COLO668 (cell line): ENCODE measurements at regions not wholly inside any gene's neighbourhood (a gene's known extent, or its start where the extent isn't known, plus 50 kb on each side); places are given as distances from the start of the nearest gene placed in this dataset.

Experiments used
- DNase-seq: peaks from one replicate; lab custom pipeline; 2025; ENCODE audit not compliant: unreplicated experiment; lab: John Stamatoyannopoulos, UW

DNA sequence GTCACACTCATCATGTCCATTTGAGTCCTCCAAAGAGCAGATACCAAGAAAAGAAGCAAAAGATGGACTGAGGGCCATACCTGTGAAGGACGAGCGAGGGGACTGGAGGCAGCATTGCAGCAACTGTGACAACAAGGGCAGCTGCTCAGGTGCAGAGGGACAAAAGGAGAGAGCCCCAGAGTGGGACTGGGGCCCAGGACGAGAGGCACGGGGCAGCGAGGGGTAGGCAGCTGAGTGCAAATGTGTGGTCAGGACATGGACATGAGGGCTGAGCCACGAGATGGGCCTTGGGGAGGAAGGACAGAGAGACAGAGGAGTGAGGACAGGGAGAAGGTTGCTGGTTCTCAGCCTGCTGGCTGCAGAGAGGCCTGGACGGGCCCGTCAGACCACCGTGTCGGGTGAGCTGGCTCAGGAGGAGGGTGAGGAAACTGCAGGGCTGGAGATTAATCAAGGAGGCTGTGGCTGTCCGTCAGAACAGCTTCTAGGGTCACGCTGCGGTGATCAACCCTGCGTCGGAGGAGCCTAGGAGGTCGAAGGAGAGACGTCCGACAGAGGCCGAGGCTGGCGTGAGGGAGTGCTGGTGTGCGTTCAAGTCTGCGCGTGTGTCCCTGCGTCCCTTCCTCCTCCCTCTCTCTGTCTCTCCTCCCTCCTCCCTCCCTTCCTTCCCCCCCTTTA lies 206.8 kb upstream of the HDAC4 start:
- no peak for DNase-seq

DNA sequence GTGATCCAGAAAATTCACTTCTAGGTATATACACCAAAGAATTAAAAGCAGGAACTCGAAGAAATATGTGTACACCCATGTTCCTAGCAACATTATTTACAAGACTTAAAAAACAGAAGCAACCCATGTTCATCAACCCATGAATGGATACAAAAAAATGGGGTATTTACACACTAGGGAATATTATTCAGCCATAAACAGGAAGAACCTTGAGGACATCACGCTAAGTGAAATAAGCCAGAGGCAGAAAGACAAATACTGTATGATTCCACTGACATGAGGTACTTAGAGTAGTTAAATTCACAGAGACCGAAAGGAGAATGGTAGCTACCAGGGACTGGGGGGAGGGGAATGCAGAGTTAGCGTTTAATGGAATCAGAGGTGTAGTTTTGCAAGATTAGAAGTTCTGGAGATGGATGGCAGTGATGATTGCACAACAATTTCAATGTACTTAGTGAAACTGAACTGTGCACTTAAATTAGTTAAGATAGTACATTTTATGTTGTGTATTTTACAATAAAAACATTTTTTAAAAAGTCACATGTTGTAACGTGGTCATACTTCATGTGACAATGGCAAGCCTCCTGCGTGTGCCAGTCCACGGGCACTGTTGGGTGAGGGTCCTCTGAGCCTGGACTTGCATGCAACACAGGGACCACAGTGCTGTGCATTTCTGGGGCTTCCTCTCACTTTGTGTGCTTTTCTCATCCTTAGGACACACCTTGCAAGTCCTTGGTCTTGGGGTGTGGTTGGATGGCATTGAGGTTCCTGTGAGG lies 206.1 kb upstream of the HDAC4 start:
- DNase-seq, result no peak

DNA sequence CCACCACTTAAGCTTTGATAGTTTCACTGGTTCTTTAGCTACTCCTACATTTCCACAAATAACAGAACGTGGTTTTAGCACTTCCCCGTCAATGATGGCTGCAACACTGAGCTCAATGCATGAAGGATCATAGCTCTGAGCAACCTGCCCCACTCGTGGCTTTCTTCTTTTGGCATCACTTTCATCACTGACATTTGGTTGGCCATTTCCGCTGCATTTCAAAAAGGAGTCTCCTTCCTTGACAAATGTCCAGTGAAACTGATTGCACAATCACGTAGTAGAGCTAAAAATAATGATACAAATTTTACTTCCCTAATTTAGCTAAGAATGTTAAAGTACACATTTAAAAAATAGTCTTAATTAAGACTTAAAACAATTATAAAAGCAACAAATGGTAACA lies 205.2 kb upstream of the HDAC4 start:
- no peak for DNase-seq

DNA sequence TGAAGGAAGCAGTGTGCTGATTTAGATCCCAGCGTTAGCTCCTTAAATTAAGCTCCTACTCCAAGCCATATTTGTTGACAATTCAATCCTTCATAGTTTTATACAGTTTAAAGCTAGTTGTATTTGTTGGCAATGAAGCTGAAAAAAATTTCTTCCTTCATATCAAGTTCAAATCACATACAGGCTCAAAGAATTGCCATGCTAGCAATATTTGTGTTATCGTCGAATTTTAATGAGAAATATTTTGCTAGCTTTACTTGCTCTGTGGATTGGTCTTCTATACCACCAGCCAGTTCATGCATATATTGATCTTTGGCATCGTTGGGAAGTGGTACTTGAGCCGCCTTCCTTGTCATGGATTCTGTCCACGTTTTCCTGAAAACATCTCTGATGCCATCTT lies 204.6 kb upstream of the HDAC4 start:
- no peak for DNase-seq

DNA sequence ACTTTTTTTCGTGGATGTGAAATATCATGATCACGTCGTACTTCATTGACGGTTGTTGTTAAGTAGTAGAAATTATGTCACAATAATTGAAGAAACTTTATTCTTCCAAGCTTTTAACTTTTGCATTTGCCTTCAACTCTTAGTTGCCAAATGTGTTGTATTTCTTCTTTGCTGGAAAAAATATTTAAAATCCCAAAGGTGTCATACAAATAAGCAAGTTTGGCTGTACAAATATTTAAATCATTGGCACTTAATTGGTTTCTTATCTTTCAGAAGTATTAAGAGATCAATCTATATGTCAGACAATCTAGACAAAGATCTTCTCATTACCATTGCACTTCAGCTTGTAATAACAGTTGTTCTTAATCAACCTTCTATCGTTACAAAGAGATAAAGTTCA lies 204.0 kb upstream of the HDAC4 start:
- DNase-seq, result no peak

DNA sequence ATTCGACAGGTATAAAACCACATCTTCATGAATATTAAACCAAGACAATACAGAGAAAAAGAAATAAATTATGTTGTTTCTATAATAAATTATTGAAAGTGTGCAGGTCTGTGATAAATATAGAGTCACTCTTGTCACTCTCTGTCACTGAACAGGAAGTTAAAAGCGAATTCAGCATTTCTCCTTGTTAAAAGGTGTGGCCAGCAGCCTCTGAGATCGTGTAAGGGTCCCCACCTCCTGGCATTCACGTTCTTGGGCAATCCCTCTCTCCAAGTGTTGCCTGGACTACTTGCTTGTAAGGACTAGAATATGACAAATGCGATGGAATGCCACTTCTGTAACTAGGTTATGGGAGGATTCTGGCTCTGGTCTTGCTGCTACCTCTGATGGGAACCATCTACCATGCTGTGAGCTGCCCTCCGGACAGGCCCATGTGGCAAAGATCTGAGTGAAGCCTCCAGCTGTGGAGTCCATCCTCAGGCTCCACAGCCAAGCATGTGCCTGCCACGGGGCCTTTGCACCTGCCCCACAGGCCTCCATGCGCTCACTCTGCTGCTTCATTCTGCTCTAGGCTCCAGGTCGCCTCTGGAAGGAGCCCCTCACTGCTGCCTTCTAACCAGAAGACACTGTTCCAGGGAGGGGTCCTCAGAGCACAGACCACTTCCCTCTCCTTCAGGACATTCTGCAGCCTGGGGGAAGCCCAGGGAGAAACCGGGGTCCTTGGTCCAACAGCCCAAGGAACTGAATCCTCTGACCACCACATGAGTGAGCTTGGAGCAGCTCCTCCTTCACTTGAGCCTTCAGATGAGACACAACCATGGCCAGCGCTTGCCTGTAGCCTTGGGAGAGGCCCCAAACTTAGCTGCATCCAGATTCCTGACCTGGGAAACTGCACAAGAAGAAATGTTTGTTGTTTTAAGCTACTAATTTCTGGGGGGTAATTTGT lies 202.9 kb upstream of the HDAC4 start:
- no peak for DNase-seq

DNA sequence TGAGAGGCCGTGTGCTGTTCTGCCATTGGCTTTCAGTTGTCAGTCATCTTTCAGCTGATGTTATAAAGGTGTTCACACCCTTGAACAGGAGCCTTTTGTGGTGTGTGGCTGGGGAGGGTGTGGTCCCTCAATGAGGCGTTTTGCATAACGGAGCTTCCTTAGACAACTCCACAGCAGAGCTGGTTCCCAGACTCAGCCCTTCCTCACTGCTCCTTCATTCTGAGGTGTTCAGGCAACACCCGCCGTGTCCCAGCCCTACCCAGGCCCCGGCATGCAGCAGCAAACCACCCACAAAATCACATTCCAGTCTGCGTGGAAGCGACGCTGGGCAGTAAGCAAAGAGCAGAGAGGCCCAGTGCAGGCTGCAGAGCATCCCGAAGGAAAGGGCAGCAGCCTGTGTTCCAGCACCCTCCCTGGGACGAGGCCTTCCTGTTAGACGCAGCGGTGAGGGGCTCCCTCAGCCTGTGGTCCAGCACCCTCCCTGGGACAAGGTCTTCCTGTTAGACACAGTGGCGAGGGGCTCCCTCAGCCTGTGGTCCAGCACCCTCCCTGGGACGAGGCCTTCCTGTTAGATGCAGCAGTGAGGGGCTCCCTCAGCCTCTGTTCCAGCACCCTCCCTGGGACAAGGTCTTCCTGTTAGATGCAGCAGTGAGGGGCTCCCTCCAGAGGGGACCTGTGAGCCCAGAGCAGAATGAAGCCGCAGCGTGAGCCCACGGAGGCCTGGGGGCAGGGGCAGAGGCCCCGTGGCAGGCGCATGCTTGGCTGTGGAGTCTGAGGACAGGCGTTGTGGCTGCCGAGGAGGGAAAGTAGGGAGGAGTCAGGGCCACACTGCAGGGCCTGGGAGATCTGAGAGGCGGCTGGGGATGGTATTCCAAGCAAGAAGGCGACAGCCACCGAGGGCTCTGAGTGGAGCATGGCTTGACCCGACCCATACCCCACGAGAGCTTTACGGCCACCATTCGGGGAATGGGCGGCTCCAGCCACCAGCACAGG lies 201.8 kb upstream of the HDAC4 start:
- DNase-seq, result no peak

DNA sequence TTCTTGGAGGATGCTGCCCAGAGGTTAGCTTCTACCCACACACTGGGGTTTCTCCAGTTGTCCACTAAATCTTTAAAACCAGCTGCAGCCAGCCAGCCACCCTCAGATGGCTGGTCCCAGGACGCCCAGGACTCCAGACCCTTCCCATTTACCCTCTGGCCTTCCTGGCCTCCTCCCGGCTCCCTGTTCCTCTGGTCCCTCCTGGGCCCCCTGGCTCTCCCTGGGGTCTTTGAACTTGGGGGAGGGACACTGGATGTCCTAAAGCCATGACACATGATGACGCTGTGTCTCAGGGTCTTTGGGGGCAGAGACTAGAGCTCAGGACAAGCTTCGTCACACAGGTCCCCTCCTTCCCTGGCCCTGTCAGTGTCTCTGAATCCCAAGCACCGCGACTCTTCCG lies 201.1 kb upstream of the HDAC4 start:
- no peak for DNase-seq

DNA sequence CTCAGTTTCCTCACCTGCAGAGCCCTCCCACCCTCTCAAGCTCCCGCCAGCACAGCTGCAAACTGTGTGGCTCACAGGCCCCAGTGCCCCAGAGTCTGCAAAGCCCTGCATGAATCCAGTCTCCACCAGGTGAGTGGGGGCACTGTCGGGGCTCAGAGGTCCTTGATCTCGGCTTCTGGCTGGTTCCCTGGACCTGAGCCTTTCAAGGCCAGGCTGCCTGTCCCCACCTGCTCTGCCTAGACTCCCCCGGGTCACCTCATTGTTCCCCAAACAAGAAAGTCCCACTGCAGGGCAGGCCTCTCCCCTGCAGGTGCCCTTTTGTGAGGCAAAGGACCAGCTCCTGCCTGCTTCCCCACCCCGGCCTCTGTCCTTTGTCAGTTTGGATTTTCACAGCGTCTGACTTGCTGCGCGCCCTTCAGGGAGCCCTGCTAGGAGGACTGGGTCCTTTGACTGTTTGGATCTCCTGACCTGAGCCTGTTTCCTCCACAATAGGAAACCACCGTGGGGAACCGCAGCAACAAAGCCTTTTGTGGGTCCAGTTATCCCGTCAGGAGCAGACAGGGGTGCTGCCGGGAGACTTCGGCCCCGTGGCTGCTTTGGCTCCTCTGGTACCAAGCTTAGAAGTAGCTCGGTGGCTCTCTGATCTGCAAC lies 200.5 kb upstream of the HDAC4 start:
- DNase-seq, result no peak

DNA sequence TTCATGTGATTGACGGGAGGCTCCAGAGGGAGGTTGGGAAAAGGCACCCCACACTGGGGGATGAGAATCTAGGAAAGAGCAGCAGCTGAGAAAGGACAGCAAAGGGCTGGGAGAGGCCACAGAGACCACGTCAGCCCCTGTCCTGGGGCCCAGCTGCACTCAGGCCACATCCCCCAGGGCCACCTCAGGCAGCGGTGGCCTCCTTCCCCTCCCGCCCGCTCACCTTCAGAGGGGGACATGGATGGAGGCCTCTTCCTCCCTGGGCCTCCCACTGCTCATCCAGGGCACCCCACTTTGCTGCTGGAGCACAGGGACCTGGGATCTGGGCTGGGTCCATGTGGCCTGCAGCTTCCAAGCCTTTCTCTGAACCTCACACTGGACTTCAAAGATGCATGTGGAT lies 199.8 kb upstream of the HDAC4 start:
- DNase-seq, result no peak

DNA sequence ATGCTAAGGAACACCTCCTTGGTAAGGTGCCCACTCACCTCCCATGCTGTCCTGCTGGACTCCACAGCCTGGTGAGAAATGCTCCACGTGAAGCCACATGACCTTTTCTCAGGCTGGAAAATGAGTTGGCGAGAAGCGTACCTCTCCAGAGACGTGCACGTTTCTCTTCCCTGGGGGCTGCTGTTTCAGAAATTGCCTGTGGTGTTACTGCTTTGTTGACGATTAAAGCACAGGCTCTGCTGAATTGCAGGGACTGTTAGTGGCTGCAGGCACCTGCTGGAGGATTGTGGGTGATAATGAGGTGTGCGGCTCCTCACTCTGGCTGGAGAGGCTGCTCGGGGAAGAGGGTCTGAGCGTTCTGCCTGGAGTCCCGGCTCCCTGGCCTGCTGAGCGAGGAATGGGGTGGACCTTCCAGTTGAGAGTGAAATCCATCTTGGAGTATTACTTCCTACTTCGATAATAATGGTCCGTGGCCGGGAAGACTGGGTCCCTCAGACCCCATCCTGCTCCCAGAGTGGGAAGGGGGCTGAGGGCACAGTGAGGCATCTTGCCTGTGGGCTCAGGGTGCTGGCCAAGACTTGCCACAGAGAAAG lies 199.3 kb upstream of the HDAC4 start:
- no peak for DNase-seq

DNA sequence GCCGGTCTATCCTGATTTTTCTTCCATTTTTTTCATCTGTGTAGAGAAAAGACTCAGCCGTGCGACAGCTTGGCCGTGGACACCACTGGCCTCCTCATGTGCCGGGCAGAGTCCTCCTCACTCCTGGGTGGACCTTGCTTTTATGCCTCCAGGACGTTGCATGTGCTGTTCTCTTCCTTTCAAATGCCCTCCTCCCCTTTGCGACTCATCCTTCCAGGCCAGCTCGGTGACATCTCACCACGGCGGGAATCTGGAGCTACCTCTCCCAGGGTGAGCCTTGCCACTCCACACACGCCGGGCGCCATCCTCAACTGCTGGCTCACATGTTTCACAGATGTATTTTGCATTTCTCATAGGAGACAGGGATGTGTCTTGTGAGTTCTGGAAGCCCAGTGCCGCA lies 198.5 kb upstream of the HDAC4 start:
- no peak for DNase-seq

DNA sequence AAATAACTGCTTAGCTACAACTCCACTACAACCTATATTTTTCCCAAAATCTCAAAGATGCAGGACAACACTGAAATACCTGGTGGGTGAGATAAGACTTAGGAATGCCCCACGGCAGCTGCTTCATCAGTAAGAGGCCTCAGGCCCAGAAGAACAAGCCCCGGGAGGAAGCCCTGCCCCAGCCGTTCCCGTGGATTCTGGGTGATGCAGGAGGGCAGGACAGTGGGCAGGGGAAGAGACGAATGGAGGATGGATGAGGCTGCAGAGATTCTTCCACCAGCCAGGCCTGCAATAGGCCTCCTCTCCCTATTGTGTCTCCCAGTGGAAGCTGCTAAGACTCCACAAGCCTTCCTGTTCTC lies 197.9 kb upstream of the HDAC4 start:
- DNase-seq, result no peak

DNA sequence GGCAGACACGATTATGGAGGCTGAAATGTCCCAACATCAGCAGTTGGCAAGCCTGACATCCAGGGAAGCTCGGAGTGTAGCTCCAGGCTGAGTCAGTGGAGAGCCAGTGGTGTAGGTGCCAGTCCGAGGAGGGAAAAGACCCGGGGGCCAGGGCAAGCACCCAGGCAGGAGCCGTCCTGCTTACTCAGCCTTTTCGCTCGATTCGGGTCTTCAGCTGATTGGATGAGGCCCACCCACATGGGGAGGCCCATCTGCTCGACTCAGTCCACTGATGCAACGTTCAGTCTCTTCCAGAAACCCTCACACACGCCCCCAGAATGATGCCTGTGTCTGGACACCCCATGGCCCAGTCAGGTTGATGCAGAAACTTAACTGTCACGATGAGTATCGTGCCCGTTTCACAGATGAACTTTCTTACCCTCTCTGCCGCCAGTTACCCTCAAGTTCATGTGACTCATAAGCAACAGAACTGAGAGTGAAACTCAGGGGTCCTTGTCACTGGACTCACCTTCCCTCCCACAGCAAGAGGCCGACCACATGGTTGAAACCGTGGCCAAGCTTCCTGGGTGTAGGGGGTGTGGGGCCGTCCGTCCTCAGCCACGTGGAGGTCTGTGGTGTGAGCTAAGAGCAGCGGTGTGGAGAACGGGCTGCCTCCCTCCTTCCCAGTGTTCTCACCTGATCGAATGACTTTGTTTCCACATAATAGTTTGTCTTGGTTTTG lies 197.4 kb upstream of the HDAC4 start:
- DNase-seq, result no peak

DNA sequence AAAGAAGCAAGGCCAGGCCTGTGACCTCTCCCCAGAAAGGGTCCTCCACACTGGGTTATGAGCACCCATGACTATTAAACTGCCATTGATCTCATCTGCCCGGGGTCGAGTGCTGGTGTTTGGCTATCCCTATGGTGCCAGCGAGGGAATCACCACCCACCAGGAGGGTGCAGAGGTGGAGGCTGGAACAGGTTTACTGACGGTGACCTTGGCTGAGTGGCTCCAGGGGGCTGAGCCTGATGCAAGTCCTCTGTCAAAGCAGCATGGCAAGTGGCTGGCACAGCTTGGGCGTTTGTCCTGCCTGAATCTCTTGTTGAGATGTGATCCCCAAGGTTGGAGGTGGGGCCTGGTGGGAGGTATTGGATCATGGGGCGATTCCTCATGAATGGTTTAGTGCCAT lies 196.4 kb upstream of the HDAC4 start:
- no peak for DNase-seq

DNA sequence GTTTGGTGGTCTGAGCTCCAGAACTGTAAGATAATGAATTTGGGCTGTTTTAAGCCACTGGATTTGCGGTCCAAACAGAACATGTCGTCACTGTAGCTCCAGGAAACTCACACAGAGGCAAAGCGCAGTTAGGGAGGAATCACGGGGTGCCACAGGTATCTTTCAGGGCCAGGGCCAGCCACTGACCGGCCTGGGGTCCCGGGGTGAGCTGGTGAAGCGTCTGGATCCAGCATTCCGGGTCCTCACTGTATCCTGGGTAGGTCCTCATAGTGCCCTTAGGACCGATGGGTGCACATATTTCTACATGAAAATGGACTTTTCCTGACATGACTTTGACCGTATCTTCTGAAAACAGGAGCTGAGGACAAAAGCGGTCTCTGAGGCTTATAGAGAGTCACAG lies 196.0 kb upstream of the HDAC4 start:
- no peak for DNase-seq

DNA sequence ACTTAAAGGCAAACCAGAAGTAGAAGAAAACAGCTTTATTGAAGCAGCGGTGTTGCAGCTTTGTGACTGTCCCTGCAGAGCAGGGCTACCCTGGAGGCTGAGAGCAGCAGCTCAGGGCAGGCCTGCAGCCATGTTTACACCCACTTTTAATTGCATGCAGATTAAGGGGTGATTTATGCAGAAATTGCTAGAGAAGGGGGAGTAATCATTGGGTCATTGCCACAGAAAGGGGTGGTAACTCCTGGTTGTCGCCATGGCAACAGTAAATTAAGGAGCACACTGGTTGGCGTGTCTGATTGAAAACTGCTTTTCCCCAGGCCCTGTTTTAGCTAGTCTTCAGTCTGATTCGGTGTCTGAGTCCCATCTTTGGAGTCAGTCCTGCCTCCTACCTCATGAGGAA lies 195.4 kb upstream of the HDAC4 start:
- DNase-seq, result no peak

DNA sequence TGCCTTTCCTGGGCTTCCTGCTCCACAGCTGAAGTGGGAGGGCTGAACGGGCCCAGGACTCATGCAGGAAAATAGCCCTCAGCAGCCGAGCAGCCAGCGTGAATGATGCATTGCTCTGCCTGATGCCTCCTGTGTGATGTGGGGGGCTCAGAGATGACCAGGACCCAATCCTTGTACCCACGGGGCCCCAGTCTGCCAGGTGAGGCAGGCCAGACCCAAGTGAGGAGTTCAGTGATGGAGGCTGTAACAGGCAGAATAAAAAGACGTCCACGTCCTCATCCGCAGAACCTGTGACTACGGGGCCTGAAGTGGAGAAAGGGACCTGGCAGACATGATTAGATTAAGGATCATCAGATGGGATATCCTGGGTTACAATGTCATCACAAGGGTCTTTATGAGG lies 194.9 kb upstream of the HDAC4 start:
- no peak for DNase-seq
